Activated naive CD8-positive, alpha-beta T cell treated with anti-CD3 and anti-CD28 coated beads, Interleukin-2, amount 50 U/mL, for 24 hours (primary cell): ENCODE measurements at regions not wholly inside any gene's neighbourhood (a gene's known extent, or its start where the extent isn't known, plus 50 kb on each side); places are given as distances from the start of the nearest gene placed in this dataset.
A peak's percentile ranks its signal among the peaks of the same experiment; 100 is the strongest.

Source experiments
- ATAC-seq: fragments of 150-1000 bp; cut with Tn5 transposase; one replicate; pipeline ENCODE4 v1.10.0; 2021
- DNase-seq: peaks from one replicate; pipeline ENCODE4 v3.0.0; 2021
- H3K27ac Mint-ChIP-seq: one replicate; pipeline ENCODE4 v1.8.0; 2021; ENCODE audit warnings: mild to moderate bottlenecking, mixed read lengths
- H3K27me3 Mint-ChIP-seq: one replicate; pipeline ENCODE4 v1.8.0; 2021; ENCODE audit warnings: mixed read lengths
- H3K36me3 Mint-ChIP-seq: one replicate; pipeline ENCODE4 v1.8.0; 2021; ENCODE audit warnings: low read depth, mixed read lengths
- H3K4me1 Mint-ChIP-seq: one replicate; pipeline ENCODE4 v1.8.0; 2021; ENCODE audit warnings: mixed read lengths
- H3K4me3 Mint-ChIP-seq: one replicate; pipeline ENCODE4 v1.8.0; 2021; ENCODE audit warnings: mild to moderate bottlenecking, moderate library complexity, mixed read lengths
- H3K9me3 Mint-ChIP-seq: one replicate; pipeline ENCODE4 v1.8.0; 2021; ENCODE audit warnings: mixed read lengths

DNA sequence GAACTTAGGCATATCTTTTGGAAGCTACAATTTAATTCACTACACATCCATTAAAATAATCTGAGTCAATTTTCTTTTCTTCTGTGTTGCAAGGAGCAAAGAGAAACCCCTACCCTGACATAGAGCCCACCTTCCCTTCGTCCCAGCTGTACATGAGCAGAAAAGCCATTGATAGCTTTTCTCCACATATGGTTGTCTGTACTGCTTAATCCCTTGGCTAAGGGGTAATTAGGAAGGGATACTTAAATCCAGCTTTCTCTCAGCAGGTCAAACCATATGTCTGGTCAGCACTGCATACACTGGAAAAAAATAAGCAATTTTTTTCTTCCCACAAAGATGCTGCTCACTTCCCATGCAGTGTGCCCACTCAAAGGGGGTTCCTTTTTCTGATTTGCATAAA, 94.7 kb upstream of the RAD23B start:
- H3K4me3 Mint-ChIP-seq = no peak overlapping the region
- DNase-seq = no peak
- no peaks in the 10 kb centered on the region for H3K4me1 Mint-ChIP-seq
- ATAC-seq = no peak
- H3K36me3 Mint-ChIP-seq = no peaks in the 10 kb centered on the region
- no peak overlapping the region for H3K27ac Mint-ChIP-seq
- peaks cover 5% of the 10 kb centered on the region for H3K9me3 Mint-ChIP-seq
- H3K27me3 Mint-ChIP-seq = peaks cover 12% of the 10 kb centered on the region

DNA sequence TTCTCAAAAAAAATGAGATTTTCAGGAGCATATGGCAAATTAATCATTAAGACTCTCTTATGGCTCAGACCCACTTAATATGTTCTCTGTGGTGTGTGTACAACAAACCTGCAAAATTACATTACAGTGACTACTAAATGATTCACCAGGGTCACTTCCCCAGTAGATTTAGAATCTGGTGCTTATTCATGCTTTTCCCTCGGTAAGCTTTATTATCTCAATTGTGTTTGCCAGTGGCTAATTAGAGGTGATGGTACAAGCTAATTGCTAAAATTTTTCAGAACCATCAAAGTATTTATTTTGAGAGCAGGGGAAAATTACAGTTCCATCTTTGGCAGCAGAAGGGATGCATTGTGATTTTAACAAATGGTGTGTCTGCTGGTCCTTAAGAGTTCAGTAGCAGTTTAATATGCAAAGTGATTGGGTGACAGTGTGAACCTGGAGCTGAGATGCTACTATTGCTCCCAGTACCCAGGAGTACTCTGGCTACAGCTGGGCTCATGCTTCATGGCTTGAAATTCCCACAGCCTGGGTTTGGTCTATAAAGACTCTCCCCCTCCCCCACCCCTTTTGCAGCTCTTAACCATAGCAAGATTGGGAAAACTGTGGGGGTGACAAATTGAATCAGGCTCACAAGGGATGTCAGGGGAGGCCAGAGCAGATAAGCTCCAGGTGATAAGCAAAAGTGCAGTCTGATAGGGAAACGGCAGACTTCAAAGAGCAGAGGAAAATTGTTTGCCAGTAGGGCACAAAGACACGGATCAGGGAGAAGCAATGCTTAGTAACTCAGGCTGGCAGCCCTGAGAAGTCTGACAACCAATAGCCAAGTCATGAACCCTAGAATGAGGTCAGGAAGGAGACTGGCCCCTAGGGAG, 92.8 kb upstream of the RAD23B start:
- no peaks in the 10 kb centered on the region for H3K9me3 Mint-ChIP-seq
- H3K4me3 Mint-ChIP-seq = no peak overlapping the region
- no peaks in the 10 kb centered on the region for H3K36me3 Mint-ChIP-seq
- ATAC-seq = no peak
- no peak overlapping the region for H3K27ac Mint-ChIP-seq
- peaks cover 9% of the 10 kb centered on the region for H3K27me3 Mint-ChIP-seq
- no peaks in the 10 kb centered on the region for H3K4me1 Mint-ChIP-seq
- no peak for DNase-seq

DNA sequence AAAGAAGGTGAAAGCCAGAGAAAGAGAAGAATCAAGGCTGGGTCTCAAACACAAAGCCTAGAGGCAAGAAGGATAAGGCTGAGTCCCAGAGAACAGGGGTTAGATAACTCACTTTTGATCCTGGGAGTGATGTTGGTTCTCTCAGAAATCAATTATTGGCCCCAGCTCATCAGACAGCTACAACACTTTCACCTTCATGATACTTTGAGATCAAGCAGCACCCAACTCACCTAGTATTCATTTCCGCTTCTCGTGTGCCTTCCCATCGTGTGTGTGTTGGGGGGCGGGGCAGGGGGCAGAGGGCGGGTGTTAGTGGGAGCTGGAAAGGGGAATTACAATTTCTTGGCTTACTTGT, 92.2 kb upstream of the RAD23B start:
- H3K27ac Mint-ChIP-seq = no peak overlapping the region
- H3K27me3 Mint-ChIP-seq = peaks cover 9% of the 10 kb centered on the region
- no peaks in the 10 kb centered on the region for H3K4me1 Mint-ChIP-seq
- no peaks in the 10 kb centered on the region for H3K9me3 Mint-ChIP-seq
- ATAC-seq (no peak), DNase-seq (no peak)
- H3K4me3 Mint-ChIP-seq = no peak overlapping the region
- H3K36me3 Mint-ChIP-seq = no peaks in the 10 kb centered on the region

DNA sequence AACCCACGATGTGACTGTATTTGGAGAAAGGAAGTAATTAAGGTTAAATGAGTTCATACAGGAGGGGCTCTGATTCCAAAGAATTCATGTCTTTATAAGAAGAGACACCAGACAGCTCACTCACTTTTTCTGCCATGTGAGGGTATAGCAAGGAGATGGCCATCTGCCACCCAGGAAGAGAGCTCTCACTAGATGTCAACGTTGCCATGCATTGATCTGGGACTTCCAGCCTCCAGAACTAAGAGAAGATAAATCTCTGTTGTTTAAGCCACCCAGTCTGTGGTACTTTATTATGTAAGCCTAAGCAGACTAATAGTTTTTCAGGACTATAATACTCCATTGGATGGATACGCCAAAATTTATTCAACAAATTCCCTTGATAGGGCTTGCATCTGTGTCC, 89.8 kb upstream of the RAD23B start:
- ATAC-seq (no peak), DNase-seq (no peak)
- Mint-ChIP-seq H3K4me3 (no peak overlapping the region), H3K27me3 (peaks cover 4% of the 10 kb centered on the region), H3K27ac (no peak overlapping the region), H3K4me1 (no peaks in the 10 kb centered on the region), H3K9me3 (no peaks in the 10 kb centered on the region), H3K36me3 (no peaks in the 10 kb centered on the region)

DNA sequence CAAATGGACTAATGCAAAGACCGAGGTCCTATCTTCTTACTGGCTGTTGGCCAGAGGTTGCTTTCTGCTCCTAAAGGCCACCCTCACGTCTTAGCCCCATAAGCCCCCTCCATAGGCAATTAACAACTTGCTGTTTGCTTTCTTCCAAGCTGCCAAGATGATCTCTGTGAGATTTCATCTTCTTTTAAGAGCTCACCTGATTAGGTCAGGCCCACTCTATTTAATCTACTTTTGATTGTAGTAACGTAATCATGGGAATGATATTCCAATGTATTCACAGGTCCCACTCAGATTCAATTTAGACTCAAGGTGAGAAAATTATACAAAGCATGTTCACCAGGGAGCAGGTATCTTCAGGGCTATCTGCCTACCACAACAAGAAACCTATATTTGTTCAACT, 84.4 kb upstream of the RAD23B start:
- Mint-ChIP-seq H3K36me3 (no peaks in the 10 kb centered on the region), H3K27ac (no peak overlapping the region), H3K9me3 (peaks cover 11% of the 10 kb centered on the region), H3K27me3 (no peaks in the 10 kb centered on the region), H3K4me1 (no peaks in the 10 kb centered on the region), H3K4me3 (no peak overlapping the region)
- ATAC-seq (no peak), DNase-seq (no peak)

DNA sequence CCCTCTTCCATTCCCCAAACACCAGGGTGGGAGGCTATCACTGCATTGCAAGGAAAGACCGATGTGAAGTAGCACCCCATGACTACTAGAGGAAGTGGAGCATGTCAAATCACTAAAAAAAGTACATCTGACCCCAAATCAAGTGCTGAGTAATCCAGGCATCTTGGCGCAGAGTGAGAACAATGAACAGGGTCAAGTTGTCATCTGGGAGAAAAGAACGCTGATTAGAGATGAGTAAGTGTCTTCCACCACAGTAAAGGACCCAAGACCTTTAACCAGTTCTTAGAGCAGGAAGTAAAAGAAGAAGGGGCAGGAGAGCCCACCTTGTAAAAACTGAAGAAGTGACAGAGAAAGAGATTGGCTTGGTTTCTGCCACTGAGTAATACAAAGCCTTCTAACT, 75.0 kb upstream of the RAD23B start:
- Mint-ChIP-seq H3K27me3 (peaks cover 12% of the 10 kb centered on the region), H3K27ac (no peak overlapping the region), H3K4me3 (no peak overlapping the region), H3K4me1 (peaks cover 10% of the 10 kb centered on the region), H3K9me3 (no peaks in the 10 kb centered on the region), H3K36me3 (no peaks in the 10 kb centered on the region)
- ATAC-seq = peak; percentile 47
- DNase-seq = no peak

DNA sequence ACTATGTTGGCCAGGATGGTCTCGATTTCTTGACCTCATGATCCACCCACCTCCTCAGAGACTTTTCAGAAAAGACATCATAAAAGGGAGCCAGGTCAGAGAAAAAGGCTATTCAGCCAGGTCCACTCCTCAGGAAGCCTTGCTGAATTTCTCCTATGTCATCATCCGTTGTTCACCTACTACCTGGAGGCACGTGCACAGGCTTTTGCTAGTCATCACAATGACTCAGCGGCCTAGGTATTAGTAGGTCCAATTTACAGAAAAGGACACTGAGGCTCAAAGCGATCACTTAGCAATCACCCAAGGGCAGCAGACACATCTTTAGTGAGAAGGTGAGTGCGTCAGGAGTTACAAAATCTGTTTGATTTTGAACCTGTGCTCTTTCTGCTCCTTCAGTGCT, 72.3 kb upstream of the RAD23B start:
- Mint-ChIP-seq H3K9me3 (no peaks in the 10 kb centered on the region), H3K4me1 (peaks cover 27% of the 10 kb centered on the region), H3K36me3 (no peaks in the 10 kb centered on the region), H3K27me3 (peaks cover 8% of the 10 kb centered on the region), H3K27ac (no peak overlapping the region), H3K4me3 (no peak overlapping the region)
- no peak for DNase-seq
- ATAC-seq = no peak

DNA sequence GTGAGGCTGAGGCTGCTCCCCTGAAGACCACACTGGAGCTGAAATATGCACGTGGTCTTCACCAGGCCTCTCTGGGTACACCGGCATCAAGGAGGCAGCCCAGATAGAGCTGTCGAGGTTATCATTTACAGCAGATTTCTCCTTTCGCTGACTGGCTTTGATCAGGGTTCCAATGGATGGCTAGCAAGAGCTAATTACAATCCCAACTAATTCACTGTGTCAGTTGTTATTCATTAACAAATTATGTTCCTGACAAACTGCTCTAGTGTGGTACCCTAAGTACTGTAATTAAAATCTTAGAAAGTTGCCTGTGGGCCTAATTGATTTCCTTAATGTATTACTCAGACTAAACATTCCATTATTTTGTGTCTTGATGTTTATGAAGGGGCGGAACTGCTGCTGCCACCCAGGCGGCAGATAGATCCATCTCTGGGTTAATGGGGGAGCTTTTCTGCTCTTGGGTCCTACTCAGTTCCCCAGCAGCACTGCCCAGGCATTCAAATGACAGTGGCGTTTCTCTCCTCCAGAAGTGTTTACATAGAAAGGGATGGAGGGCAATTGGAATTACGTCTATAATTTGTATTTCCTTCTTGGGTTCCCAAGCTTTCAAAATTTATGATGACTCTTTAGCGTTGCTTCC, 71.7 kb upstream of the RAD23B start:
- Mint-ChIP-seq H3K27ac (no peak overlapping the region), H3K4me3 (no peak overlapping the region), H3K9me3 (no peaks in the 10 kb centered on the region), H3K27me3 (peaks cover 8% of the 10 kb centered on the region), H3K4me1 (peaks cover 27% of the 10 kb centered on the region), H3K36me3 (no peaks in the 10 kb centered on the region)
- DNase-seq (no peak), ATAC-seq (no peak)

DNA sequence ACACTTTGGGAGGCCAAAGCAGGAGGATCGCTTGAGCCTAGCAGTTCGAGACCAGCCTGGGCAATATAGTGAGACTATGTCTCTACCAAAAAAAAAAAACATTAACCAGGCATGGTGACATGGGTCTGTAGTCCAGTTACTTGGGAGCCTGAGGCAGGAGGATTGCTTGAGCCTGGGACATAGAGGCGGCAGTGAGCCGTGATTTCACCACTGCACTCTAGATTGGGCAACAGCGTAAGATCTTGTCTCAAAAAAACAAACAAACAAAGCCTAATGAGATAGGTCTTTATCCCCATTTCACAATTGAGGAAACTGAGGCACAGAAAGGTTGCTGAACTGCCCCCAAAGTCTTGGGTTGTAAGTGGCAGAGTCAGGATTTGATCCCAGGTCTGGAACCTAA, 70.5 kb upstream of the RAD23B start:
- Mint-ChIP-seq H3K27ac (no peak overlapping the region), H3K4me1 (peaks cover 27% of the 10 kb centered on the region), H3K9me3 (no peaks in the 10 kb centered on the region), H3K36me3 (no peaks in the 10 kb centered on the region), H3K27me3 (peaks cover 8% of the 10 kb centered on the region), H3K4me3 (no peak overlapping the region)
- ATAC-seq (no peak), DNase-seq (no peak)

DNA sequence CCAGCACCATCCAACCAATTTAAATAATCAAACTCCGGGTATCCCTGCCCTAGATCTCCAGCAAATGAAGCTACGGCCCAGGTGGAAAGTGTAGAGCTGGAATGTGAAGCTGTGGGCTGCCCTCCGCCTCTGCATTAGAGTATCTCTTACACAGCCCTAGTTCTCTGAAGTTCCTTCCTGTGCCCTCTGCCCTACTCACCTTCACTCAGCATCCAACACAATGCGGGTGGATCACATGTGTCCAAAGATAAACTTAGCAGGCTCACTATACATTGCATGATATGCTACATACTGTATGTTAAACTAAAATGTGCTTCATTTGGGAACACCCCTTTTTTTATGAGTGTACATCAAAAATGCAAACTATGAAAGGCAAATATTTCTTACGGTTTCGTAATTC, 70.0 kb upstream of the RAD23B start:
- H3K36me3 Mint-ChIP-seq = no peaks in the 10 kb centered on the region
- peak overlapping the region; percentile 81 for H3K27ac Mint-ChIP-seq
- DNase-seq = no peak
- no peak overlapping the region for H3K4me3 Mint-ChIP-seq
- ATAC-seq = peak; percentile 29
- H3K9me3 Mint-ChIP-seq = no peaks in the 10 kb centered on the region
- H3K4me1 Mint-ChIP-seq = peaks cover 26% of the 10 kb centered on the region
- peaks cover 9% of the 10 kb centered on the region for H3K27me3 Mint-ChIP-seq

DNA sequence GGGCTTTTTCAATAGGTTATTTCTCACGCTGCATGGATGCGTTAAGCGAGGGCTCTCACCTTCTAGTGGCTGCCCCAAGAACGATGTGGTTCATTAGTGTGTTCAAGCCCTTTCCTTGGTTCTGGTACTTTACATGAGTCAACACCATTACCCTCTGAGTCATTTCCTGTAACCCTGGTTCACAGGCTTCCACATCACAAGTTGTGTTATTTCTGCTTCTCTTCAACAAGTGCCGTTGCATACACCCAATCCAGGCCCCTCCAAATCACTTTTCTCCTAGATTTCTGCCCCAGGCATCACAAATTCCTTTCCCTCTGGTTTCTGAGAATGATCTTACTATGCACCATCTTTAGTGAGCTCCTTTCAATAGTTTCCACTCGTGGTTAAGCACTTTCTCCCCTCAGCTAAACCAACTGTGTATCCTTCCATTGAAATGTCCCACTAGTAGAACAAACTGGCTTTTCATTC, 69.5 kb upstream of the RAD23B start:
- peak; percentile 34 for DNase-seq
- H3K27ac Mint-ChIP-seq = peak overlapping the region; percentile 81
- H3K9me3 Mint-ChIP-seq = no peaks in the 10 kb centered on the region
- H3K36me3 Mint-ChIP-seq = no peaks in the 10 kb centered on the region
- ATAC-seq = peak; percentile 98
- peak overlapping the region; percentile 5 for H3K4me3 Mint-ChIP-seq
- peaks cover 9% of the 10 kb centered on the region for H3K27me3 Mint-ChIP-seq
- peaks cover 26% of the 10 kb centered on the region for H3K4me1 Mint-ChIP-seq

DNA sequence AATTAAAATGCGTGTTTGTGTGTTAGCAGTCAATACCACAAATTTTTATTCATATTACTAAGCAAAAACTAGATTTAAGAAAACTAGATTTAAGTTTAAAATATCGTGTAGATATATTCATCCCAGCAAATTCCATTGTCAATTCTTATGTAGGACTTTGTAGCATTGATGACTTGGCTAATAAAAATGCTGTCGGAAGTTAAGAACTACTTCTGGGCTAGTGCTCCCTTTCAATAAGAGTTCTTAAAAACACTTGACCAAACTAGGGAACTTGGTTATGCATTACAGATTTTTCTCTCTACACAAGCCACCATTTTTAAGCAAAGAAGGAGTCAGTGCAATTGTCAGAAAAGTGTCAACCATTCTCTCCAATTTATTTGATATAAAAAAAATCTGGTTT, 68.7 kb upstream of the RAD23B start:
- Mint-ChIP-seq H3K4me1 (peaks cover 34% of the 10 kb centered on the region), H3K27ac (no peak overlapping the region), H3K9me3 (no peaks in the 10 kb centered on the region), H3K27me3 (peaks cover 9% of the 10 kb centered on the region), H3K36me3 (no peaks in the 10 kb centered on the region), H3K4me3 (no peak overlapping the region)
- DNase-seq (no peak), ATAC-seq (no peak)

DNA sequence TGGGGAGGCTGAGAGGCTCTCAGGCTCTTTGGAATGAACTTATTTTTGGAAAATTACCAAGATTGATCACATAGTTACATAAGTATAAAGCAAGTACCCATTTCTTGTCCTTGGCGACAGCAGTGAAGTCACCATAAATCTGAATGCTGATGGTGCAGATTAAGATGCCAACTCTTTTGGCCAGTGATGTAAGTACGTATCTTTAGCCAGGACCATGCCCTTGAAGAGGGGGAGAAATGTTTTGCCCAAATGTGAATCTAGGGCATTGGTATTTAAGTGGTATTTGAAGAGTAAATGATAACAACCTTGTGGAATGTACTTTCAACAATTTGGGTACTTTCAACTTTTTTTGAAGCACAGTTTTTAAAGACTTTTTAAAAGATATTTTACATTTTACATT, 68.2 kb upstream of the RAD23B start:
- Mint-ChIP-seq H3K9me3 (no peaks in the 10 kb centered on the region), H3K4me1 (peaks cover 39% of the 10 kb centered on the region), H3K27me3 (peaks cover 8% of the 10 kb centered on the region), H3K36me3 (no peaks in the 10 kb centered on the region), H3K4me3 (no peak overlapping the region), H3K27ac (no peak overlapping the region)
- DNase-seq (no peak), ATAC-seq (no peak)

DNA sequence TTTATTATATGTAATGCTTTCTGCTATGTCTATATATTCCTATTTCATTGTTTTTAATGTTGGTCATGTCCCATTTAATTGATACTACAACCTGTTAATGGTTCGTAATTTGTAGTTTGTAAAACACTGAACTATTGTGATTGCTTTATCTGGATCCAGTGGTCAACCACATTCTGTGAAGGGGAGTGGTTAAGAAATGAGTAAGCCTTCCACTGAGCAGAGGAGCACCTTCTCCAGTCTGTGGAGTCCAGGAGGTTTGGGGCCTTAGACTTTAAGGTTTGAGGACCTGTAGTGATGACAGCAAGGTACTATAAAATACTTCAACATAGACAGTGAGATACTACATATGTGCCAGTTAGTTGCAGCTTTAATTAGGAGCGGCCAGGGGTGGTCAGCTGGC, 67.7 kb upstream of the RAD23B start:
- Mint-ChIP-seq H3K4me1 (peaks cover 40% of the 10 kb centered on the region), H3K36me3 (no peaks in the 10 kb centered on the region), H3K27ac (no peak overlapping the region), H3K4me3 (no peak overlapping the region), H3K9me3 (no peaks in the 10 kb centered on the region), H3K27me3 (peaks cover 7% of the 10 kb centered on the region)
- DNase-seq (no peak), ATAC-seq (no peak)

DNA sequence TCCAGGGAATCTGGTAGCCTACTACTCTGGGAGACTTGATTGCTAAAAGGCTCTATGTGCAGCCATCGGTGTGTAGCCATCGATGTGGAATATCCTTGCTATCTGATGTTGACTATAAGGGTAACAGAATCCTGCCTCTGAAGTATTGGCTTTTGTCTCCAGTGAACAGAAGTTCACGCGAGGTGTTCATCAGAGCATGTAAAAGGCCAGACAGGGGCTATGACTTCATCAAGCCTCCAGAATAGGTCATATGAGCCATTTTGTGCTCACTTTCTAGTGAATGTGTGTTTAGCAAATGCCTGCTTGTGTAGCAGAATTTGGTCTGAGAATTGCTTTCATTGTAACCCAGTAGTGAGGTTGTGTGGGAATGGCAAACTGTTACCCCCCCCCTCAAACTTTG, 66.8 kb upstream of the RAD23B start:
- DNase-seq (no peak), ATAC-seq (no peak)
- Mint-ChIP-seq H3K9me3 (no peaks in the 10 kb centered on the region), H3K4me3 (no peak overlapping the region), H3K27me3 (peaks cover 3% of the 10 kb centered on the region), H3K4me1 (peaks cover 40% of the 10 kb centered on the region), H3K36me3 (no peaks in the 10 kb centered on the region), H3K27ac (no peak overlapping the region)
